ENCODE measurements at regions not wholly inside any gene's neighbourhood (a gene's known extent, or its start where the extent isn't known, plus 50 kb on each side); places are given as distances from the start of the nearest gene placed in this dataset.

GRCh38 chr11:70675697-70676374 is 277.5 kb downstream of the CTTN start:
- no peak for DNase-seq (ENCODE audit: low read depth)

GRCh38 chr11:70677232-70677916 is 279.0 kb downstream of the CTTN start:
- DNase-seq (ENCODE audit: low read depth): no peak

DNA sequence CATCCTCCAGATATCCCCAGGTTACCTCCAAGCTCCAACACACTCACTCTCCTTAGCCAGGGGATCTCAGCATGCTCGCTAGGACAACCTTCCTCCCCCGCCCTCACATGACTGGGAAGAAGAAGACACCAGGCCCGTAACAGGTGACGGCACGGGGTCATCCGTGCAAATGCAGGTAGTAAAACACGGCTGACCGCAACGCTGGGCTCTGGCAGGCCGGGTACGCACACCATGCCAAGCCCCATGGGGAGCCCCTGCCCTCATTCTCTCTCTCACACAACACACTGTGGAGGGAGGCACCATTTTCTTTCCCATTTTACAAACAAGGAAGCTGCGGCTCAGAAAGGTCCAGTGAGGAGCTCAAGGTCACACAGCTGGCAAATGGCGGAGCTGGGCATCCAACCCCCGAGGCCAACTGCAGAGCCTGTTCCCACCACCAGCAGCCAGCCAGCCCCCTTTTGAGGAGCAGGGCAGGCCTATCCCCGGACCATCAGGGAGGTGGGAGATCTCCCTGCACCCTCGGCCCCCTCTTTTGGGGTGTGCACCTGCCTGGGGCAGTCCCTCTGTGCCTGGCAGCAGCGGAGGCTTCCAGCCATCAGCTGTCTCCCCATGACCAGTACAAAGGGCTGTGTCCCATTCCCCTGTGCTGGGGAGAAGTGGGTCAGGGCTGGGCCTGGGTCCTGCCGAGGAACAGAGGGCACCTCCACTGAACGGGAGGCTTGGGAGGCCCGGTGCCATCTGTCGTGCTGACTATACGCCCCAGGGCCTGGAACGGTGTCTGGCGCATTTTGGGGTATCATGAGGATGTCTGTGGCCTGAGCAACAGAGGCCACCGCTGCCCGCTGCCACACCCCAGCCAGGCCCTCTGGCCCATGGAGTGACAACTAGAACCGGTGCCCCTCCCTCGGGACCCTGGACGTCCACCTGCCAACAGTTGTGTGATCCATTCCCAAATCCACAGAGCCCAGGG is 280.9 kb downstream of the CTTN start:
- DNase-seq (ENCODE audit: low read depth): no peak

DNA sequence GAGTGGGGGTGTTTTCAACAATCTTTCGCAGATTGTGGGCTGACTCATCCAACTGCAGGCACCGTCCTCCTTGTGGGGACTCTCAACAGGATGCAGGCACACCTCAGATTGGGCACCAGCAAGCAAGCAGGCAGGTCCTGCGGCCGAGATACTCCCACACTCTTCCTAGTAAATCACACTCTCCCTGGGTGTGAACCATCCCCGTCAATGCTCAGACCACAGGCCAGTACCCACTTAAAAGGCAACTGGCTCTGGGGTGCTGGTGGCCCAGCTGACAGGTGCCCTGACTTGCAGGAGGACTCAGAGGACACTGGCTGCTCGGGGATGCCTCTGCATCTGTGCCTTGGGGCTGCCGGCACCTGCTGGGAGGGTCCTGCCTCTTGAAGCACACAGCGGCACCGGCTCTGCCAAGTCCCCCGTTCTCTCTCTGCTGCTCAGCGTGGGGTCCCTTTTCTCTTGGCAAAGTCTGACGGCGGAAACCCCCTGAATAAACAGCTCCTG is 282.5 kb downstream of the CTTN start:
- no peak for DNase-seq (ENCODE audit: low read depth)

- no peak for DNase-seq (ENCODE audit: low read depth)
These were observed 283.7 kb downstream of the CTTN start for GRCh38 chr11:70682056-70682455.

DNA sequence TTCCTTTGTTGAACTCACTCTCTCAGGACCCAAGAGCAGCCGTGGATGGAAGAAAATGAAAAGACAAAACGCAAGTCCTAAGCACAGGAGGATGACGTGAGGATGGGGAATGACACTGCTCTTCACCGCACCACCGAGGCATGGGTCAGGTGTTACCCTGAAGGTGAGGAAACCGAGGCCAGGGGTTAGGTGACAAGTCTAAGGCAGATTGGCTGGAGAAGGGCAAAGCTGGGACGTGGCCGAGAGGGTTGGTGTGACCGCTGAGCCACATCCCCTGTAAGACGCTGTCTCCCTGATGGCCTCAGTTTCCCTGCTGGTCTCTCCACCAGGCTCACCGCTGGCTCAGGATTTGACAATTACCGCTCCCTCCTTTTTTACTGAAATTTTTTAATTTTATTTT is 284.4 kb downstream of the CTTN start:
- DNase-seq (ENCODE audit: low read depth): no peak

- DNase-seq (ENCODE audit: low read depth): no peak
These were observed 289.4 kb downstream of the CTTN start for GRCh38 chr11:70687716-70688115.

DNA sequence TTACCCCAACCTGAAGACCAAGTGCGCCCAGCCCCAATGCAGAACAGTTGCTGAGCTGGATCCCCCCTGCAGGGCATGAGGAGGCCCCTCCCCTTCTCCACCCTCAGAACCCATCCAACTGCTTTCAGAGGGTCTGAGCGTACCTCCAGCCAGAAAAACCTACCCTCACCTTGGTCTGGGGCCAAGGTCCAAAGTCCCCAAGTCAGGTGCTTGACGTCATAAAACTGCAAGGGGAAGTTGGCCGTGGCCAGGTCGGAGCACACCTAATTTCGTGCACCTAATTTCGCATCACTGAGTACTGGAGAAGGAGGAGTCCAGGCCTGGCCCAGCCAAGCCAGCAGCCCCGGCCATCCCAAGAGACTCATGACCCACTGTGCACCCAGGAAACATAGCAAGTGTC is 289.8 kb downstream of the CTTN start:
- no peak for DNase-seq (ENCODE audit: low read depth)

GRCh38 chr11:70689764-70690163 is 291.4 kb downstream of the CTTN start:
- DNase-seq (ENCODE audit: low read depth): no peak

- no peak for DNase-seq (ENCODE audit: low read depth)
These were observed 293.8 kb downstream of the CTTN start for GRCh38 chr11:70692131-70692530.

DNA sequence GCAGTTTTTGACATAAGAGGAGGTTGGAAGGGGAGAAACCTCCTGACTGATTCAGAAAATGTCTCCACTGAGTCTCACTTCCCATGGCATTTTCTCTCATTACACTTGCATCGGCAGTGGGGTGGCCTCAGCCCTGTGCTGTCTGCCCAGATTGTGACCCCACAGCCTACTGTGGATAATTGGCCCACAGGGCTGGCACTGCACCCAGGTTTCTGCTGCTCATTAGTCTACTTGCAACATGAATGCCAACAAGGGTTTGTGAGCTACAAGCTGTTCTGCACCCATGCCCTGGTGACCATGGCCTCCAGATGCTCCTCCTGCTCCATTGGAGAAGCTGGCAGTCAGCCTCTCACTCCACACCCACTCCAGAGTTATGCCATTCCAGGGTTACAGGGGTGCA is 296.0 kb downstream of the CTTN start:
- no peak for DNase-seq (ENCODE audit: low read depth)

DNA sequence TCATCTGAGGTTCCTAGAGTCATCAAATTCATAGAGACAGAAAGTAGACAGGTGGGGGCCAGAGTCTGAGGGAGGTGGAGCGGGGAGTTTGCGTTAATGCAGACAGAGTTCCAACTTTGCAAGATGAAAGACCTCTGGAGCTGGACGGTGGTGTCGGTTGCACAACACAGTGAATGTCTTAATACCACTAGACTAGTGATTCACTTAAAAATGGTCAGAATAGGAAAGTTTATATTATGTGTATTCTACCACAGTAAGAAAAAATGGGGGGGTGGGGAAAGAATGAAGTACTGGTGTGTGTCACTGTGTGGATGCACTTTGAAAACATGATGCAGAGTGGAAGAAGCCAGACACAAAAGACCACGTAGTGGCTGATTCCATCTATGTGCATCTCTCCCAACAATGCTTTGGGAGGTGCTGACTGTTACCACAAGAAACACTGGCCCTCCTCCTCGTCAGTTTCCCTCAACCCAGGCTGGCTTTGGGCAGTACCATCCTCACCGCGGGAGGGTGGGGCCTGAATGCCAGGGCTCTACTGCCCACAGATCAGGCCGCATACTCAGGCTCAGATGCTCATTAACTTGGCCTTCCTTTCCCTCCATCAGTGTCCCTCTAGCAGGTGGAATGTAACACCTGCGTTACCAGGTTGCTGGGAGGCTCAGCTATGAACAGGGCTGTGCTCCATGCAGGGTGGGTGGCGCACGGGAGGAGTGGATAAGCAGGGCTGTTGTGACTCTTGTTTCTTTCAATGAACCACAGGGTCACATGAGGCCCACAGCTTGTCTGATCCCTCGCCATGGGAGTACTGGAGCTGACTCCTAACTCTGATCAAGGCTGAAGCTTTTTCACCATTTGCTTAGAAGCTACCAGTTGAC is 297.0 kb downstream of the CTTN start:
- no peak for DNase-seq (ENCODE audit: low read depth)

DNA sequence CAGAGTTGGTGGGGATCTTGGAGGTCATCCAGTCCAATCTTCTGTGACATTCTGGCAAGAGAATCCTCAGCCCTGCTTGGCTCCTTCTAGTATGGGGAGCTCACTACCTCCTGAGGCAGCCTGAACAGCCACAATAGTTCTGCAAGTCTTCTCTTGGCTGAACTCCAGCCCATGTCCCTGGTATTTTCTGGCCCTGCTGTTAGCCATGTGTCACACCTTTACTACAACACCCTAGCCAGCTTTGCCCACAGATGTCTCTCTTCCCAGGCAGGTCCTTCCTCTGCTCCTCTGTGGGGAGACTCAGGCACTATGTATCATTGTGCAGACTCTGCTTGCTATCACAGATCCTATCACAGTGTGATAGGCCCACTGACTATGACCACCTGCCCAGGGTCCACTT is 297.7 kb downstream of the CTTN start:
- no peak for DNase-seq (ENCODE audit: low read depth)

DNA sequence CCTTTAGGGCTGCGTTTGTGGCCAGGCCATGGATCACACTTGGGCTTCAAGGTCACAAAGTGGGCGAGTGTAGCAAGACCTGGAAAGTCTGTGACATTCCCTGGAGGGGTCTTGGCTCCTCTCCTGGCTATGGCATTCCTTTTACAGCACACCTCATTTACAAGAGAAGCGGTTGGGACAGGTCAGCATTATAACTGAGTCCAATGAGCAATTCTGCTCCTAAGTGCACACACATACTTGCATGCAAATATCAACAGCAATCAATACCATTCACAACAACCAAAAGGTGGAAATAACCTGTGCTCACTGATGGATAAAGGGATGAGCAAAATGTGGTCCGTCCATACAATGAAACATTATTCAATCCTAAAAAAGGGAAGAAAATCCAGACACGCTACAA is 298.2 kb downstream of the CTTN start:
- DNase-seq (ENCODE audit: low read depth): no peak

DNA sequence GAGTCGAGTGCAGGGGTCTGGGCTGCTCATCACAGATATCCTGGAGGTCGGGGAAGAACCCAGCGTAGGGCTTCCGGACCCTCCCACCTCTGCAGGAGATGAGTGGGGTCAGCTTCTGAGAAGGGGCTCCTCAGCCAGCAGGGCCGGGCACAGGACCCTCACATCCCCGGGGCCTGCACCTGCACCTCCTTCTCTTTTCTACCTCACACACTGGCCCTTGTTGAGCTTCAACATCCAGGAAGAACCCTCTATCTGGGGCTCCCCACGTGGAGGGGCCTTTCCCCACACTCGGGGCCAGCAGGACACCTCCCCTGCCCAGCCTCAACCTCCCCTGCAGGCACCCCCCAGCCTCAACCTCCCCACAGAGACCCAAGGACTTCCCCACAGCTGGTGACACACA is 299.4 kb downstream of the CTTN start:
- DNase-seq (ENCODE audit: low read depth): no peak

- no peak for DNase-seq (ENCODE audit: low read depth)
These were observed 300.5 kb downstream of the CTTN start for GRCh38 chr11:70698871-70699270.

GRCh38 chr11:70699294-70700221 is 301.2 kb downstream of the CTTN start:
- DNase-seq (ENCODE audit: low read depth): no peak

GRCh38 chr11:70700453-70700852 is 302.1 kb downstream of the CTTN start:
- DNase-seq (ENCODE audit: low read depth): no peak

- no peak for DNase-seq (ENCODE audit: low read depth)
These were observed 302.5 kb downstream of the CTTN start for GRCh38 chr11:70700871-70701270.

GRCh38 chr11:70702040-70702648 is 303.8 kb downstream of the CTTN start:
- no peak for DNase-seq (ENCODE audit: low read depth)

Measured in stimulated activated CD4-positive, alpha-beta T cell treated with anti-CD3 and anti-CD28 coated beads, Interleukin-2, amount 100 ng/mL, for 4 hours (primary cell).